ENCODE measurements at regions not wholly inside any gene's neighbourhood (a gene's known extent, or its start where the extent isn't known, plus 50 kb on each side); places are given as distances from the start of the nearest gene placed in this dataset.
"Not testable (repeated sequence)": the region's sequence is repeated elsewhere in the genome, so short reads cannot be mapped to it uniquely, and the experiment has no call there.

GRCh38 chr2:193088026-193088425, 893.3 kb upstream of the TMEFF2 start:
- no peak overlapping the region for H3K27ac ChIP-seq
- intact Hi-C loops (cut with DNase I), result no loop called here
- no peak for FAIRE-seq
- H3K4me1 ChIP-seq, result no peaks in the 10 kb centered on the region
- no peak for TF ChIP-seq CTCF (IDR thresholded peaks at IDR 0.05)
- no peaks in the 10 kb centered on the region for H3K36me3 ChIP-seq
- no peaks in the 10 kb centered on the region for H3K9me3 ChIP-seq
- ATAC-seq, result no peak
- no peaks in the 10 kb centered on the region for H3K27me3 ChIP-seq
- no peak overlapping the region for H3K4me3 ChIP-seq
- 22 to 23% methylated on average over 1 of the region's 1 CpG for WGBS, 2 donors
- no peak for DNase-seq

- no peak for FAIRE-seq
- no peaks in the 10 kb centered on the region for H3K9me3 ChIP-seq
- H3K27me3 ChIP-seq, result no peaks in the 10 kb centered on the region
- no peak overlapping the region for H3K4me3 ChIP-seq
- intact Hi-C loops (cut with DNase I), result no loop called here
- ATAC-seq, result no peak
- no peaks in the 10 kb centered on the region for H3K4me1 ChIP-seq
- H3K36me3 ChIP-seq, result no peaks in the 10 kb centered on the region
- no peak for TF ChIP-seq CTCF (IDR thresholded peaks at IDR 0.05)
- no peak overlapping the region for H3K27ac ChIP-seq
- no peak for DNase-seq
Measured at GRCh38 chr2:193076995-193077394, 882.3 kb upstream of the TMEFF2 start.

GRCh38 chr2:193074933-193075332, 880.2 kb upstream of the TMEFF2 start:
- Histone ChIP-seq H3K4me1 (no peaks in the 10 kb centered on the region), H3K27me3 (no peaks in the 10 kb centered on the region), H3K27ac (no peak overlapping the region), H3K9me3 (no peaks in the 10 kb centered on the region), H3K36me3 (no peaks in the 10 kb centered on the region), H3K4me3 (no peak overlapping the region)
- FAIRE-seq (no peak), DNase-seq (no peak), ATAC-seq (no peak)
- 48 to 70% methylated on average over 2 of the region's 2 CpGs for WGBS, 2 donors
- no peak for TF ChIP-seq CTCF (IDR thresholded peaks at IDR 0.05)
- intact Hi-C loops (cut with DNase I), result no loop called here

- intact Hi-C loops (cut with DNase I), result no loop called here
Measured at GRCh38 chr2:193072647-193073046, 877.9 kb upstream of the TMEFF2 start.

GRCh38 chr2:193025556-193025955, 830.8 kb upstream of the TMEFF2 start:
- ATAC-seq, FAIRE-seq: not testable (repeated sequence)

More at GRCh38 chr2:193072647-193073046, 877.9 kb upstream of the TMEFF2 start:
- no peaks in the 10 kb centered on the region for H3K9me3 ChIP-seq
- FAIRE-seq (no peak), ATAC-seq (no peak), DNase-seq (no peak)
- 37 to 47% methylated on average over 3 of the region's 3 CpGs for WGBS, 2 donors
- H3K36me3 ChIP-seq, result no peaks in the 10 kb centered on the region
- no peak for TF ChIP-seq CTCF (IDR thresholded peaks at IDR 0.05)
- no peaks in the 10 kb centered on the region for H3K4me1 ChIP-seq
- no peak overlapping the region for H3K27ac ChIP-seq
- H3K27me3 ChIP-seq, result no peaks in the 10 kb centered on the region
- no peak overlapping the region for H3K4me3 ChIP-seq

GRCh38 chr2:193024791-193025190, 830.1 kb upstream of the TMEFF2 start:
- Histone ChIP-seq H3K27ac (no peak overlapping the region), H3K9me3 (no peaks in the 10 kb centered on the region), H3K4me1 (no peaks in the 10 kb centered on the region), H3K4me3 (no peak overlapping the region), H3K36me3 (no peaks in the 10 kb centered on the region), H3K27me3 (no peaks in the 10 kb centered on the region)
- 49 to 68% methylated on average over 1 of the region's 1 CpG for WGBS, 2 donors
- DNase-seq, result no peak
- ATAC-seq, result no peak
- intact Hi-C loops (cut with DNase I), result no loop called here
- FAIRE-seq, result no peak
- TF ChIP-seq CTCF (IDR thresholded peaks at IDR 0.05), result no peak

More at GRCh38 chr2:193025556-193025955, 830.8 kb upstream of the TMEFF2 start:
- H3K4me3 ChIP-seq; H3K36me3 ChIP-seq; H3K27ac ChIP-seq; H3K4me1 ChIP-seq; H3K9me3 ChIP-seq; intact Hi-C loops (cut with DNase I); H3K27me3 ChIP-seq; DNase-seq: not testable (repeated sequence)
- WGBS, 2 donors, result 44% methylated on average over 3 of the region's 3 CpGs
